Endothelial cell of umbilical vein (primary cell): ENCODE measurements at regions not wholly inside any gene's neighbourhood (a gene's known extent, or its start where the extent isn't known, plus 50 kb on each side); places are given as distances from the start of the nearest gene placed in this dataset.

Source experiments
- BruUV-seq: library from RNA; stranded (reverse); fragments of 400-500 nt; replicated peaks from 2 replicates; lab custom pipeline; 2021; lab: Mats Ljungman, UMichigan
- CTCF ChIA-PET: fragments of 300-600, 350-600 bp; sonication (Branson Sonifier 250); formaldehyde crosslinking; loops from one replicate; lab custom pipeline; 2021; ENCODE audit warnings: antibody characterized with exemption, inconsistent platforms; lab: Charles Lee
- POLR2A ChIA-PET: fragments of 300-600, 350-600 bp; sonication (Branson Sonifier 250); formaldehyde crosslinking; loops from one replicate; lab custom pipeline; 2021; ENCODE audit warnings: antibody characterized with exemption, inconsistent platforms; lab: Charles Lee
- DNase-seq: peaks from one replicate; pipeline ENCODE4 v3.0.0-alpha.2; 2011; ENCODE audit warnings: low read depth, low spot score
- FAIRE-seq: peaks from 2 replicates; lab custom pipeline; 2011; peaks lifted over from hg19 to GRCh38; lab: Jason Lieb, UNC
- H2AFZ ChIP-seq: 2 replicates; pipeline ENCODE4 v1.6.0; 2012; ENCODE audit warnings: low read depth, low read length, control low read depth, inconsistent platforms
- H3K27ac ChIP-seq: 2 replicates; pipeline ENCODE4 v1.5.1; 2011; ENCODE audit warnings: low read depth, mild to moderate bottlenecking, control low read depth, low read length, moderate library complexity; ENCODE audit not compliant: insufficient read depth
- H3K27me3 ChIP-seq, 2 experiments: 2 replicates each; pipeline versions ENCODE4 v1.6.0 to v1.6.1; 2011; ENCODE audit warnings: low read length in 2 of 2, mixed read lengths in 1 of 2; ENCODE audit not compliant: control insufficient read depth in 2 of 2, insufficient read depth in 2 of 2
- H3K36me3 ChIP-seq, 2 experiments: 2 replicates in 1 of 2; 3 replicates in 1 of 2; pipeline ENCODE4 v1.5.1; 2011; ENCODE audit warnings: low read length in 2 of 2, mild to moderate bottlenecking in 1 of 2, moderate library complexity in 1 of 2; ENCODE audit not compliant: control insufficient read depth in 2 of 2, insufficient read depth in 2 of 2; ENCODE audit errors: extremely low read depth in 1 of 2
- H3K4me1 ChIP-seq: 3 replicates; pipeline ENCODE4 v1.5.1; 2011; ENCODE audit warnings: mild to moderate bottlenecking, low read length; ENCODE audit not compliant: control insufficient read depth, insufficient read depth; ENCODE audit errors: extremely low read depth
- H3K4me2 ChIP-seq: 2 replicates; pipeline ENCODE4 v1.6.1; 2011; ENCODE audit warnings: low read length, control low read depth, mixed read lengths; ENCODE audit not compliant: insufficient read depth
- H3K4me3 ChIP-seq, 3 experiments: fragments of 200-600 bp in 1 of 3; sonication (generic), shearing (Covaris generic) in 1 of 3; replicated peaks in 1 of 3; 2 replicates each; pipeline ENCODE4 v1.5.1; 2011 to 2016; ENCODE audit warnings: control low read depth in 3 of 3, low read length in 3 of 3, mild to moderate bottlenecking in 2 of 3, inconsistent platforms in 1 of 3, low read depth in 1 of 3, moderate library complexity in 1 of 3; ENCODE audit not compliant: insufficient read depth in 1 of 3
- H3K79me2 ChIP-seq: 2 replicates; pipeline ENCODE4 v1.6.0; 2012; ENCODE audit warnings: low read length, inconsistent platforms; ENCODE audit not compliant: control insufficient read depth, insufficient read depth
- H3K9ac ChIP-seq: replicated peaks from 2 replicates; pipeline ENCODE3; 2011; ENCODE audit warnings: low read length, control low read depth; ENCODE audit not compliant: insufficient read depth; ENCODE audit errors: extremely low read depth
- H3K9me1 ChIP-seq: replicated peaks from 3 replicates; pipeline ENCODE4 v1.6.0; 2011; ENCODE audit warnings: mild to moderate bottlenecking, low read length; ENCODE audit not compliant: control insufficient read depth, insufficient read depth; ENCODE audit errors: extremely low read depth
- H3K9me3 ChIP-seq: replicated peaks from 2 replicates; pipeline ENCODE4 v1.5.1; 2012; ENCODE audit warnings: low read length, inconsistent platforms; ENCODE audit not compliant: control insufficient read depth, insufficient read depth
- H4K20me1 ChIP-seq: replicated peaks from 2 replicates; pipeline ENCODE3; 2011; ENCODE audit warnings: mild to moderate bottlenecking, low read length; ENCODE audit not compliant: control insufficient read depth, insufficient read depth; ENCODE audit errors: extremely low read depth
- EZH2 ChIP-seq: IDR thresholded peaks from 2 replicates; pipeline ENCODE4 v1.6.1; 2012; ENCODE audit warnings: borderline replicate concordance, low read depth, mild to moderate bottlenecking, moderate library complexity, low read length, inconsistent platforms; ENCODE audit not compliant: severe bottlenecking
- FOS ChIP-seq: IDR thresholded peaks from 2 replicates; pipeline ENCODE4 v1.6.1; 2011; ENCODE audit warnings: mild to moderate bottlenecking, low read length, moderate library complexity, borderline replicate concordance; ENCODE audit not compliant: insufficient read depth
- GATA2 ChIP-seq: IDR thresholded peaks from 2 replicates; pipeline ENCODE4 v1.7.0; 2011; ENCODE audit warnings: low read depth, mild to moderate bottlenecking, moderate library complexity, mixed read lengths, low read length; ENCODE audit not compliant: insufficient read length, insufficient read depth
- JUN ChIP-seq: IDR thresholded peaks from 2 replicates; pipeline ENCODE4 v1.6.1; 2011; ENCODE audit warnings: borderline replicate concordance, low read depth; ENCODE audit not compliant: insufficient read length, insufficient read depth
- MYC ChIP-seq: IDR thresholded peaks from one replicate; pipeline ENCODE4 v1.6.1; 2011; ENCODE audit warnings: mild to moderate bottlenecking, low read depth, low read length
- POLR2A ChIP-seq: IDR thresholded peaks from 2 replicates; pipeline ENCODE4 v1.6.1; 2012; ENCODE audit warnings: low read depth, mild to moderate bottlenecking, control low read depth, low read length
- POLR2AphosphoS5 ChIP-seq: IDR thresholded peaks from 2 replicates; pipeline ENCODE4 v1.6.1; 2012; ENCODE audit warnings: low read depth, mild to moderate bottlenecking, control low read depth, low read length, moderate library complexity; ENCODE audit not compliant: insufficient read depth
- dilution Hi-C: fragments of 300-500 bp; cut with MboI; formaldehyde crosslinking; loops from one replicate; pipeline ENCODE4 v1.15.0; 2019; ENCODE audit warnings: low sequenced_read_pairs; ENCODE audit not compliant: extremely low pct_ligation_motif_present
- intact Hi-C: fragments of 100-400 bp; cut with micrococcal nuclease; formaldehyde crosslinking; loops from one replicate; pipeline ENCODE4 v1.10.0; 2022
- TF ChIP-seq, protein P1 (sequence below), 2 donors: IDR thresholded peaks; 1 replicate in 1 of 2; 2 replicates in 1 of 2; pipeline ENCODE4 v1.5.1; 2011; ENCODE audit warnings: low read length in 2 of 2, mild to moderate bottlenecking in 2 of 2, moderate library complexity in 2 of 2, control low read depth in 1 of 2, inconsistent platforms in 1 of 2, low read depth in 1 of 2; ENCODE audit not compliant: insufficient read depth in 1 of 2; ENCODE audit errors: extremely low read depth in 1 of 2
- TF ChIP-seq, protein P2 (sequence below): IDR thresholded peaks from 2 replicates; pipeline ENCODE4 v1.6.1; 2011; ENCODE audit not compliant: insufficient read depth, insufficient read length

DNA sequence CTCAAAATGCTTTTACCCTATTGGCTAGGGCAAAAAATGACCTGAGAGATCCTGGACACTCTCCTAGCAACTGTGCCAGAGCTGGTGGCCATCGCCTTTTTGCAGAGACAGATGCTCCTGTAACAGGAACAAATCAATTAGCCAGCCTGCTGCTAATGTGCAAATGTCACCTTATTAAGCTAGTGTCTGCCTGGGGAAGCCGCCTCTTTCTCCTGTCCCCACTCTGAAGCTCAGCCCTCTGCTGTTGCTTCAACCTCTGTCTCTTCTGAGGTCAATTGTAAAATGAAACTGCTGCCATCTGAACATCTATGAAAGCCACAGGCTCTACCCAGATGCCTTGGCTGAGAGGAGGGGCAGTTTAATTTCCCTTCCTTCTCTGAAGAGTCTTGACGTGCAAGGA, 85.5 kb upstream of the CACNA1E start:
- POLR2A ChIA-PET, result no interaction called here
- Histone ChIP-seq H3K9me3 (no peaks in the 10 kb centered on the region), H3K4me1 (no peaks in the 10 kb centered on the region), H3K27ac (no peak overlapping the region), H4K20me1 (no peaks in the 10 kb centered on the region), H2AFZ (no peak overlapping the region), H3K4me3 (no peak overlapping the region), H3K9ac (no peak overlapping the region), H3K36me3 (no peaks in the 10 kb centered on the region), H3K79me2 (no peaks in the 10 kb centered on the region), H3K4me2 (no peak overlapping the region), H3K27me3 (no peaks in the 10 kb centered on the region), H3K9me1 (no peaks in the 10 kb centered on the region)
- dilution Hi-C loops (no loop called here), intact Hi-C loops (no loop called here)
- FAIRE-seq, result no peak
- no peak for DNase-seq
- BruUV-seq, result no TSS peak
- CTCF ChIA-PET, result interaction anchor here (1.1 to 2.9 kb wide), 3 partner anchors 16 to 27 kb away, joined by 3 to 10 read pairs (median 3); no protein-coding TSS in a partner anchor
- TF ChIP-seq, protein P1, sequence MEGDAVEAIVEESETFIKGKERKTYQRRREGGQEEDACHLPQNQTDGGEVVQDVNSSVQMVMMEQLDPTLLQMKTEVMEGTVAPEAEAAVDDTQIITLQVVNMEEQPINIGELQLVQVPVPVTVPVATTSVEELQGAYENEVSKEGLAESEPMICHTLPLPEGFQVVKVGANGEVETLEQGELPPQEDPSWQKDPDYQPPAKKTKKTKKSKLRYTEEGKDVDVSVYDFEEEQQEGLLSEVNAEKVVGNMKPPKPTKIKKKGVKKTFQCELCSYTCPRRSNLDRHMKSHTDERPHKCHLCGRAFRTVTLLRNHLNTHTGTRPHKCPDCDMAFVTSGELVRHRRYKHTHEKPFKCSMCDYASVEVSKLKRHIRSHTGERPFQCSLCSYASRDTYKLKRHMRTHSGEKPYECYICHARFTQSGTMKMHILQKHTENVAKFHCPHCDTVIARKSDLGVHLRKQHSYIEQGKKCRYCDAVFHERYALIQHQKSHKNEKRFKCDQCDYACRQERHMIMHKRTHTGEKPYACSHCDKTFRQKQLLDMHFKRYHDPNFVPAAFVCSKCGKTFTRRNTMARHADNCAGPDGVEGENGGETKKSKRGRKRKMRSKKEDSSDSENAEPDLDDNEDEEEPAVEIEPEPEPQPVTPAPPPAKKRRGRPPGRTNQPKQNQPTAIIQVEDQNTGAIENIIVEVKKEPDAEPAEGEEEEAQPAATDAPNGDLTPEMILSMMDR (IDR thresholded peaks at IDR 0.05; ENCODE audit: extremely low read depth in 1 of 2, insufficient read depth in 1 of 2, low read depth in 1 of 2, low read length in 2 of 2), result no peak
- TF ChIP-seq EZH2, result no peak
- TF ChIP-seq POLR2A, result no peak
- TF ChIP-seq, protein P2, sequence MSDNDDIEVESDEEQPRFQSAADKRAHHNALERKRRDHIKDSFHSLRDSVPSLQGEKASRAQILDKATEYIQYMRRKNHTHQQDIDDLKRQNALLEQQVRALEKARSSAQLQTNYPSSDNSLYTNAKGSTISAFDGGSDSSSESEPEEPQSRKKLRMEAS, result no peak

DNA sequence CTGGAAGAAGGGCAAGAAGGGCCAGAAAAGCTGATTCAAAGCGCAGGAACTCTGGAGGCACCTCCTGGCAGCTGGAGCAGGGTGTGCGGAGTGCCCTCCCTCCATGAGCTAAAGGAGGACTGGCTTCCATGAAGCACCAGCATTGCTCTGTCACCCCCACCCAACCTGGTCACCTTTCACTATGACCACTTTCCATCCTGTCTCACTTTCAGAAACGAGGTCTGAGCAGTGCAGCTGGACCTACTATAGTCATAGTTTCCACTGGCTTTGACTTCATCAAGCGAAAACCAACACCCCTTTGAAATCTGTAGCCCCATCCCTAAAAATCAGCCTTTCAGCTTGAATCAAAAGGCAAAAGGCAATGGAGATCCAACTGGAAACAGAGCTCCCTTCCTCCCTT, 84.8 kb upstream of the CACNA1E start:
- no peaks in the 10 kb centered on the region for H3K36me3 ChIP-seq
- no peaks in the 10 kb centered on the region for H3K9me3 ChIP-seq
- H3K9me1 ChIP-seq, result no peaks in the 10 kb centered on the region
- CTCF ChIA-PET, result interaction anchor here (1.1 to 2.9 kb wide), 2 partner anchors 17 to 26 kb away, joined by 3 to 10 read pairs; no protein-coding TSS in a partner anchor
- FAIRE-seq, result no peak
- no peak for TF ChIP-seq GATA2
- no peak for TF ChIP-seq POLR2AphosphoS5
- TF ChIP-seq EZH2, result no peak
- no peak for TF ChIP-seq POLR2A
- TF ChIP-seq, protein P1 (IDR thresholded peaks at IDR 0.05; ENCODE audit: extremely low read depth in 1 of 2, insufficient read depth in 1 of 2, low read depth in 1 of 2, low read length in 2 of 2), result no peak
- no peak for TF ChIP-seq JUN
- no peak for TF ChIP-seq FOS
- TF ChIP-seq, protein P2, result no peak
- TF ChIP-seq MYC, result no peak
- H3K27me3 ChIP-seq, result no peaks in the 10 kb centered on the region
- intact Hi-C loops (no loop called here), dilution Hi-C loops (no loop called here)
- H3K9ac ChIP-seq, result no peak overlapping the region
- POLR2A ChIA-PET, result no interaction called here
- H2AFZ ChIP-seq, result no peak overlapping the region
- H3K27ac ChIP-seq, result no peak overlapping the region
- no TSS peak for BruUV-seq
- H3K4me1 ChIP-seq, result no peaks in the 10 kb centered on the region
- H4K20me1 ChIP-seq, result no peaks in the 10 kb centered on the region
- H3K4me3 ChIP-seq, result no peak overlapping the region
- H3K79me2 ChIP-seq, result no peaks in the 10 kb centered on the region
- no peak overlapping the region for H3K4me2 ChIP-seq
- no peak for DNase-seq
